ENCODE measurements at regions not wholly inside any gene's neighbourhood (a gene's known extent, or its start where the extent isn't known, plus 50 kb on each side); places are given as distances from the start of the nearest gene placed in this dataset.
"Not testable (repeated sequence)": the region's sequence is repeated elsewhere in the genome, so short reads cannot be mapped to it uniquely, and the experiment has no call there.

DNA sequence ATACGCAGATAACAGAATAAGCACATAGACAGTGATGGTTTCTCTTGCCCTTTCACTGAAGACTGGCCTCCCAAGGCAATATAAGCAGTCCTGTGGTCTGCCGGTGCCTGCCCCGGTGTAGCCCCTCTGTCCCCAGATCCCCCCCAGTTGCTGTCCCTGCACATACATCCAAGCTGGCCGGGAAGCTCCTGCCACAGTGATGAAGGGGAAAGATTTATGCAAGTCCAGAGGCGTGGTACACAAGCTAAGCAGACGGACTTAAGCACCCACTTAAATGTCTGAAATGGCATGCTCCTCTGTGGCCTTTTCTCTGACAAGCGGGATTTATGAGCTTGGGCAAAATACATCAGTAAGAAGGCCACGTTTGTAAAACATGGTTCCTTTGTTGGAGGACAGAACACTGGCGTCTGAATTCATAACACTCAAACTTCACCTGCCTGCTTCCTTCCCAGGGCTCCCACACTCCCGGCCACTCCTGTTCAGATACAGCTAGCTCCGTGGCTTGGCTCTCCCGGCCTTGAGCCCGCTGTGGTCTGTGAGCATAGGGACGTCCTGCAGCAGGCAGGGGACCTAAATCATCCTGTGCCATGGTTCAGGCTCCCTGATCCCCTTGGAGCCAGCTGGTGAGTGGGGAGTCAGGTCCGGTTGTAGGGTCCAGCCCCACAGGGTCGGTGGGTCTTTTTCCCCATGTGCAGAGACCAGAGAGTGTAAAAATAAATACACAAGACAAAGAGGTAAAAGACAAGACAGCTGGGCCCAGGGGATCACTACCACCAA is 61.7 kb upstream of the PPP2R2D start:
- H3K27me3 Mint-ChIP-seq (ENCODE audit: insufficient read depth, unreplicated experiment), result no peaks in the 10 kb centered on the region
- CTCF ChIA-PET, result no interaction called here

DNA sequence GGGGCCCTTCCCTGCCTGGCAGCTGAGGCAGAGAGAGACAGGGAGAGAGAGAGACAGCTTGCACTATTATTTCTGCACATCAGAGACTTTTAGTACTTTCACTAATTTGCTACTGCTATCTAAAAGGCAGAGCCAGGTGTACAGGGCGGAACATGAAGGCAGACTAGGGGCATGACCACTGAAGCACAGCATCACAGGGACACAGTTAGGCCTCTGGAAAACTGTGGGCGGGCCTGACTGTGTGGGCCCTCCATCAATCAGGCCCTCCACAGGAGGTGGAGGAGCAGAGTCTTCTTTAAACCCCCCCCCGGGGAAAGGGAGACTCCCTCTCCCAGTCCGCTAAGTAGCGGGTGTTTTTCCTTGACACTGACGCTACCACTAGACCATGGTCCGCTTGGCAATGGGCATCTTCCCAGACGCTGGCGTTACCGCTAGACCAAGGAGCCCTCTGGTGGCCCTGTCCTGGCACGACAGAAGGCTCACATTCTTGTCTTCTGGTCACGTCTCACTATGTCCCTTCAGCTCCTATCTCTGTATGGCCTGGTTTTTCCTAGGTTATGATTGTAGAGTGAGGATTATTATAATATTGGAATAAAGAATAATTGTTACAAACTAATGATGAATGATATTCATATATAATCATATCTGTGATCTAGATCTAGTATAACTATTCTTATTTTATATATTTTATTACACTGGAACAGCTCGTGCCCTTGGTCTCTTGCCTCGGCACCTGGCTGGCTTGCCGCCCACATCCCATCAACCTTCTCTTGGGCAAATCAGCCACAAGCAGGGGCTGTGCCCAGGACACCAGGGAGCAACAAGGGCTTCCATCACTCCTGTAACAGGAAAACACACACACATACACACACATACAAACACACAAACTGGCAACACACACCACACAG is 60.7 kb upstream of the PPP2R2D start:
- H3K4me3 ChIP-seq (ENCODE audit: low read depth, low read length); intact Hi-C loops (cut with micrococcal nuclease; ENCODE audit: unreplicated experiment); H3K36me3 ChIP-seq (ENCODE audit: control insufficient read depth, insufficient read depth, low read length); H3K27me3 ChIP-seq (replicated peaks; ENCODE audit: control insufficient read depth, insufficient read depth, low read length); H3K27ac Mint-ChIP-seq (ENCODE audit: unreplicated experiment); CTCF ChIA-PET; POLR2A ChIA-PET; H3K4me1 Mint-ChIP-seq (ENCODE audit: low read depth, unreplicated experiment); H3K4me3 Mint-ChIP-seq (ENCODE audit: unreplicated experiment); H3K9me3 ChIP-seq; BruUV-seq (replicated peaks); H3K9me3 Mint-ChIP-seq (ENCODE audit: unreplicated experiment); H3K36me3 Mint-ChIP-seq (ENCODE audit: insufficient read depth, unreplicated experiment); H3K4me1 ChIP-seq; H3K27me3 Mint-ChIP-seq (ENCODE audit: insufficient read depth, unreplicated experiment): not testable (repeated sequence)
- TF ChIP-seq, protein P1, sequence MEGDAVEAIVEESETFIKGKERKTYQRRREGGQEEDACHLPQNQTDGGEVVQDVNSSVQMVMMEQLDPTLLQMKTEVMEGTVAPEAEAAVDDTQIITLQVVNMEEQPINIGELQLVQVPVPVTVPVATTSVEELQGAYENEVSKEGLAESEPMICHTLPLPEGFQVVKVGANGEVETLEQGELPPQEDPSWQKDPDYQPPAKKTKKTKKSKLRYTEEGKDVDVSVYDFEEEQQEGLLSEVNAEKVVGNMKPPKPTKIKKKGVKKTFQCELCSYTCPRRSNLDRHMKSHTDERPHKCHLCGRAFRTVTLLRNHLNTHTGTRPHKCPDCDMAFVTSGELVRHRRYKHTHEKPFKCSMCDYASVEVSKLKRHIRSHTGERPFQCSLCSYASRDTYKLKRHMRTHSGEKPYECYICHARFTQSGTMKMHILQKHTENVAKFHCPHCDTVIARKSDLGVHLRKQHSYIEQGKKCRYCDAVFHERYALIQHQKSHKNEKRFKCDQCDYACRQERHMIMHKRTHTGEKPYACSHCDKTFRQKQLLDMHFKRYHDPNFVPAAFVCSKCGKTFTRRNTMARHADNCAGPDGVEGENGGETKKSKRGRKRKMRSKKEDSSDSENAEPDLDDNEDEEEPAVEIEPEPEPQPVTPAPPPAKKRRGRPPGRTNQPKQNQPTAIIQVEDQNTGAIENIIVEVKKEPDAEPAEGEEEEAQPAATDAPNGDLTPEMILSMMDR (IDR thresholded peaks at IDR 0.05; ENCODE audit: insufficient read depth in 1 of 2, low read depth in 1 of 2, low read length in 1 of 2, severe bottlenecking in 1 of 2, unreplicated experiment in 1 of 2), result peak; percentile 30 to 47
- DNase-seq, result peak; percentile 43 to 47

More for the DNA sequence above, 61.7 kb upstream of the PPP2R2D start:
- H3K4me3 Mint-ChIP-seq (ENCODE audit: unreplicated experiment), result no peak overlapping the region
- no peak overlapping the region for H3K27ac Mint-ChIP-seq (ENCODE audit: unreplicated experiment)
- H3K4me1 Mint-ChIP-seq (ENCODE audit: low read depth, unreplicated experiment), result no peaks in the 10 kb centered on the region
- POLR2A ChIA-PET, result no interaction called here
- intact Hi-C loops (cut with micrococcal nuclease; ENCODE audit: unreplicated experiment), result no loop called here
- Histone ChIP-seq H3K9me3 (no peaks in the 10 kb centered on the region), H3K4me1 (no peaks in the 10 kb centered on the region), H3K4me3 (ENCODE audit: low read depth, low read length) (no peak overlapping the region), H3K27me3 (replicated peaks; ENCODE audit: control insufficient read depth, insufficient read depth, low read length) (no peaks in the 10 kb centered on the region), H3K36me3 (ENCODE audit: control insufficient read depth, insufficient read depth, low read length) (no peaks in the 10 kb centered on the region)
- TF ChIP-seq, protein P1 (IDR thresholded peaks at IDR 0.05; ENCODE audit: insufficient read depth in 1 of 2, low read depth in 1 of 2, low read length in 1 of 2, severe bottlenecking in 1 of 2, unreplicated experiment in 1 of 2), result no peak
- no TSS peak for BruUV-seq (replicated peaks)
- no peak for DNase-seq
- H3K36me3 Mint-ChIP-seq (ENCODE audit: insufficient read depth, unreplicated experiment), result no peaks in the 10 kb centered on the region
- no peaks in the 10 kb centered on the region for H3K9me3 Mint-ChIP-seq (ENCODE audit: unreplicated experiment)

DNA sequence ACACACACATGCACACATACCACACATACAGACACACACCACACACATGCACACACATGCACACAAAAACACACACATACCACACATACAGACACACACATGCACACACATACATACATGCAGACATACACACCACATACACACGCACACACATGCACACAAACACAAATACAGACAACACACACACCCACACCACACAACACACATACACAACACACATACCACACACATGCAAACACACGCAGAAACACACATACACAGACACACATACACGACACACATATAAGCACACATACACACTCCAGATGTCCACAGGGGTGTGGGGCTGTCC is 60.1 kb upstream of the PPP2R2D start:
- POLR2A ChIA-PET, result no interaction called here
- H3K4me3 ChIP-seq (ENCODE audit: low read depth, low read length), result no peak overlapping the region
- Mint-ChIP-seq H3K9me3 (ENCODE audit: unreplicated experiment) (no peaks in the 10 kb centered on the region), H3K36me3 (ENCODE audit: insufficient read depth, unreplicated experiment) (no peaks in the 10 kb centered on the region), H3K27me3 (ENCODE audit: insufficient read depth, unreplicated experiment) (no peaks in the 10 kb centered on the region), H3K4me1 (ENCODE audit: low read depth, unreplicated experiment) (no peaks in the 10 kb centered on the region), H3K27ac (ENCODE audit: unreplicated experiment) (no peak overlapping the region), H3K4me3 (ENCODE audit: unreplicated experiment) (no peak overlapping the region)
- H3K4me1 ChIP-seq, result no peaks in the 10 kb centered on the region
- no peaks in the 10 kb centered on the region for H3K27me3 ChIP-seq (replicated peaks; ENCODE audit: control insufficient read depth, insufficient read depth, low read length)
- DNase-seq, result no peak
- no peaks in the 10 kb centered on the region for H3K36me3 ChIP-seq (ENCODE audit: control insufficient read depth, insufficient read depth, low read length)
- no peaks in the 10 kb centered on the region for H3K9me3 ChIP-seq
- CTCF ChIA-PET, result no interaction called here
- TF ChIP-seq, protein P1 (IDR thresholded peaks at IDR 0.05; ENCODE audit: insufficient read depth in 1 of 2, low read depth in 1 of 2, low read length in 1 of 2, severe bottlenecking in 1 of 2, unreplicated experiment in 1 of 2), result no peak
- BruUV-seq (replicated peaks), result no TSS peak
- intact Hi-C loops (cut with micrococcal nuclease; ENCODE audit: unreplicated experiment), result no loop called here

Data from Caco-2 (cell line).